ENCODE measurements at regions not wholly inside any gene's neighbourhood (a gene's known extent, or its start where the extent isn't known, plus 50 kb on each side); places are given as distances from the start of the nearest gene placed in this dataset.
A peak's percentile ranks its signal among the peaks of the same experiment; 100 is the strongest.

- H3K27ac Mint-ChIP-seq: no peak overlapping the region
- H3K27me3 Mint-ChIP-seq (ENCODE audit: low read depth): no peaks in the 10 kb centered on the region
- peaks cover 45% of the 10 kb centered on the region for H3K4me1 Mint-ChIP-seq (ENCODE audit: low read depth)
- H3K9me3 Mint-ChIP-seq: peaks cover 3% of the 10 kb centered on the region
- no peak overlapping the region for H3K4me3 Mint-ChIP-seq
- H3K36me3 Mint-ChIP-seq (ENCODE audit: low read depth): peaks cover 9% of the 10 kb centered on the region
Observed at GRCh38 chr15:38614621-38615020, 50.0 kb upstream of the RASGRP1 start.

DNA sequence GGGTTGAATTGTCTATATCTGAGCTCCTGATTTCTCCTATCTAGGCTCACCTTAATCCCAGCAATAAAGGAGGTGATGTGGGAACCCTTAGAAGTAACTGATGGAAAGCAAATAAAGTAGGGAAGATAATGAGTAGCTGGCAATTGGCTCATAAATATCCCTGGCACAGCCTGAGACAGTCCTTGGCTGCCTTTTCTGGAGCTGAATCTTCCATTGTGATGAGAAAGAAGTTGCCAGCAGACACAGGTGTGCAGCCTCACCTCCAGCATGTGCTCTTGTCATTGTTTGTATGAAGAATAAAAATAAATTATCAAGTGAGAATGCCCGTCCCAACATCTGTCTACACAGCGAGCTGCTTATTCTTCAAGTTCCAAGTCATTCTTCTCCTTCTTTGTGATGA, 53.2 kb upstream of the RASGRP1 start:
- Mint-ChIP-seq H3K4me3 (no peak overlapping the region), H3K36me3 (ENCODE audit: low read depth) (peaks cover 6% of the 10 kb centered on the region), H3K27ac (no peak overlapping the region), H3K27me3 (ENCODE audit: low read depth) (no peaks in the 10 kb centered on the region), H3K9me3 (peaks cover 3% of the 10 kb centered on the region), H3K4me1 (ENCODE audit: low read depth) (peaks cover 21% of the 10 kb centered on the region)

- H3K27me3 Mint-ChIP-seq (ENCODE audit: low read depth): no peaks in the 10 kb centered on the region
- H3K4me3 Mint-ChIP-seq: no peak overlapping the region
- H3K36me3 Mint-ChIP-seq (ENCODE audit: low read depth): peaks cover 2% of the 10 kb centered on the region
- no peak overlapping the region for H3K27ac Mint-ChIP-seq
- H3K9me3 Mint-ChIP-seq: no peaks in the 10 kb centered on the region
- H3K4me1 Mint-ChIP-seq (ENCODE audit: low read depth): peaks cover 18% of the 10 kb centered on the region
Observed at GRCh38 chr15:38618242-38618955, 53.8 kb upstream of the RASGRP1 start.

- Mint-ChIP-seq H3K27me3 (ENCODE audit: low read depth) (no peaks in the 10 kb centered on the region), H3K27ac (no peak overlapping the region), H3K4me1 (ENCODE audit: low read depth) (peaks cover 20% of the 10 kb centered on the region), H3K9me3 (no peaks in the 10 kb centered on the region), H3K36me3 (ENCODE audit: low read depth) (no peaks in the 10 kb centered on the region), H3K4me3 (no peak overlapping the region)
Observed at GRCh38 chr15:38620098-38620497, 55.5 kb upstream of the RASGRP1 start.

GRCh38 chr15:38620851-38621594, 56.4 kb upstream of the RASGRP1 start:
- no peaks in the 10 kb centered on the region for H3K27me3 Mint-ChIP-seq (ENCODE audit: low read depth)
- no peaks in the 10 kb centered on the region for H3K9me3 Mint-ChIP-seq
- no peak overlapping the region for H3K4me3 Mint-ChIP-seq
- H3K4me1 Mint-ChIP-seq (ENCODE audit: low read depth): peaks cover 17% of the 10 kb centered on the region
- H3K36me3 Mint-ChIP-seq (ENCODE audit: low read depth): no peaks in the 10 kb centered on the region
- H3K27ac Mint-ChIP-seq: no peak overlapping the region

GRCh38 chr15:38622304-38622703, 57.7 kb upstream of the RASGRP1 start:
- no peak overlapping the region for H3K27ac Mint-ChIP-seq
- H3K9me3 Mint-ChIP-seq: no peaks in the 10 kb centered on the region
- no peak overlapping the region for H3K4me3 Mint-ChIP-seq
- H3K36me3 Mint-ChIP-seq (ENCODE audit: low read depth): no peaks in the 10 kb centered on the region
- H3K4me1 Mint-ChIP-seq (ENCODE audit: low read depth): peaks cover 25% of the 10 kb centered on the region
- H3K27me3 Mint-ChIP-seq (ENCODE audit: low read depth): no peaks in the 10 kb centered on the region

DNA sequence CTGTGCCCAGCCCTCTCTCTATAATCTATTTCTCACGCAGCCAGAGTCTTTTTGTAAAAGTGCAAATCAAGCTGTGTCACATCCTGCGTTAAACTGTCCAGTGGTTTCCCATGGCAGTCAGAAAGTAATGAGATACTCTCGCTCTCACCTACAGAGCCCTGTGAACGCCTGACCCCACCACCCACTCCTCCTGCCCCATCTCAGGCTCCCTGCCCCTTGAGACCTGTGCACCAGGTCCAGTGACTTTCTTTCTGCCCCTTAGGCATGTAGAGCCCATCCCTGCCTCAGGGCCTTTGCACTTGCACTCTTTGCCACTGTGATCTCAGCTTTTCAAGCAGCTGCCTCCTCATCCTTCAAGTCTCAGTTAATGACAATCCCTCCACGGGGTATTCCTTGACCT, 58.3 kb upstream of the RASGRP1 start:
- Mint-ChIP-seq H3K4me3 (no peak overlapping the region), H3K27ac (no peak overlapping the region), H3K4me1 (ENCODE audit: low read depth) (peaks cover 23% of the 10 kb centered on the region), H3K9me3 (no peaks in the 10 kb centered on the region), H3K27me3 (ENCODE audit: low read depth) (no peaks in the 10 kb centered on the region), H3K36me3 (ENCODE audit: low read depth) (no peaks in the 10 kb centered on the region)

GRCh38 chr15:38623744-38624143, 59.1 kb upstream of the RASGRP1 start:
- no peaks in the 10 kb centered on the region for H3K36me3 Mint-ChIP-seq (ENCODE audit: low read depth)
- H3K27me3 Mint-ChIP-seq (ENCODE audit: low read depth): no peaks in the 10 kb centered on the region
- no peak overlapping the region for H3K4me3 Mint-ChIP-seq
- peaks cover 24% of the 10 kb centered on the region for H3K4me1 Mint-ChIP-seq (ENCODE audit: low read depth)
- H3K27ac Mint-ChIP-seq: no peak overlapping the region
- no peaks in the 10 kb centered on the region for H3K9me3 Mint-ChIP-seq

DNA sequence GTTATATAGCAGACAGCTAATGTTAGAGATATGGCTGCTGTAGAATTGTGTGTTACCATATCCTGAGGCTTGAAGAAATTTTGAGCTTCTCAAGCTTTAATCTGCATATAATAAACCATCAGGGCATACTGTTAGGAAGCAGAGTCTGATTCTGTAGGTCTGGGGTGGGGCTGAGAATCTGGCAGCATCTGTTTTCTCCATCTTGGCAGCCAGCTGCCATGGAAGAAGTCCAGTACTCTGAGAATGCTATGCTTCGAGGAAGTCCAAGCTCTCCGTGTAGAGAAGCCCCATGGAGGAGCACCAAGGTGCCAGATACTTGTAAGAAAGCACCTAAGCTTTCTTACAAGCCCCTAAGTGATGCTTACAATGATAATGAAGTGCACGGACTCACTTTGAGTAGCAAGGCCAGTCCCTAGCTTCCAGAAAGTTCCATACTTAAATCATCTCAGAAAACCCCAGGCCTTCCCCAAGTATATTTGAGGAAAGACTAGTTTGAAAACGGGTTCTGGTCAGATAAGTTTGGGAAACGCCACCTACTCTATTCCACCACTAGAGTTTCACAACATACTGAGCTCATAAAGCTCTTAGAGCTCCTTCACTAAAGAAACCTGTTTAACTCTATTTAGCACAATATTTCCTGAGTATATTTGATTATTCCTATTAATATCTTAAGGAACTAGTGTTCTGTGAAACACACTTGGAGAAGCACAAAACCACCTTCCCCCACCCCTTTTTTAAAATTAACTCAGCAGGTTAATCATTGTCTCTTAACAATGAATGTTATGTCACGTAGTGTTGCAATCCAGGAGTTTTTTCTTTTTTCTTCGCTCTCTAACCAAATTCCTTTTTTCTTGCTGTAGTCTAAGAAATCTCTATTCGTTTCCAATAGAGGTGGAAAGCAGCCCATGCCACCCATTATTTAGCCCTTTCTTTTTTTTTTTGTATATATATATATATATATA, 59.9 kb upstream of the RASGRP1 start:
- Mint-ChIP-seq H3K27ac (no peak overlapping the region), H3K9me3 (no peaks in the 10 kb centered on the region), H3K27me3 (ENCODE audit: low read depth) (no peaks in the 10 kb centered on the region), H3K36me3 (ENCODE audit: low read depth) (no peaks in the 10 kb centered on the region), H3K4me1 (ENCODE audit: low read depth) (peaks cover 28% of the 10 kb centered on the region), H3K4me3 (no peak overlapping the region)

DNA sequence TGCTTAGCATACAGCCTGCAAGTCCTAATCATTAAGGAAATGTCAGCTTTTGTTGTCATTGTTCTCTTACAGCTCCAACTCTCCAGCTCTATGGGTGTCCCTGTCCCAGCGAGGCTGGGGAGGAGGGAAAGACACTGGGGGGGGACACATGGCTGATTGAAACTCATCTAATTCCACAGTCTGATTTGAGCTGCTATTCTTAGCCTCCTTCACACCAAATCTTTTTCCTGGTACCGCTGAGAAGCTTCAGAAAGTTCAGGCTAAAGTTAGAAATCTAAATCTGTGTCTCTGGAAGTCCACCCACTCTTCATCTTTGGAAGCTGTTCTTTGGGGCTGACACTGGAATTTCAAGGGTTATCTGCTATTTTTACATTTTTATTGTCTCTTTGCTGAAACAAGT, 61.3 kb upstream of the RASGRP1 start:
- Mint-ChIP-seq H3K36me3 (ENCODE audit: low read depth) (peaks cover 2% of the 10 kb centered on the region), H3K27me3 (ENCODE audit: low read depth) (no peaks in the 10 kb centered on the region), H3K4me3 (no peak overlapping the region), H3K9me3 (no peaks in the 10 kb centered on the region), H3K4me1 (ENCODE audit: low read depth) (peaks cover 31% of the 10 kb centered on the region), H3K27ac (no peak overlapping the region)

GRCh38 chr15:38626443-38627050, 61.9 kb upstream of the RASGRP1 start:
- H3K27me3 Mint-ChIP-seq (ENCODE audit: low read depth): no peaks in the 10 kb centered on the region
- H3K4me1 Mint-ChIP-seq (ENCODE audit: low read depth): peaks cover 34% of the 10 kb centered on the region
- H3K27ac Mint-ChIP-seq: peak overlapping the region; percentile 28
- no peak overlapping the region for H3K4me3 Mint-ChIP-seq
- H3K9me3 Mint-ChIP-seq: no peaks in the 10 kb centered on the region
- peaks cover 2% of the 10 kb centered on the region for H3K36me3 Mint-ChIP-seq (ENCODE audit: low read depth)

DNA sequence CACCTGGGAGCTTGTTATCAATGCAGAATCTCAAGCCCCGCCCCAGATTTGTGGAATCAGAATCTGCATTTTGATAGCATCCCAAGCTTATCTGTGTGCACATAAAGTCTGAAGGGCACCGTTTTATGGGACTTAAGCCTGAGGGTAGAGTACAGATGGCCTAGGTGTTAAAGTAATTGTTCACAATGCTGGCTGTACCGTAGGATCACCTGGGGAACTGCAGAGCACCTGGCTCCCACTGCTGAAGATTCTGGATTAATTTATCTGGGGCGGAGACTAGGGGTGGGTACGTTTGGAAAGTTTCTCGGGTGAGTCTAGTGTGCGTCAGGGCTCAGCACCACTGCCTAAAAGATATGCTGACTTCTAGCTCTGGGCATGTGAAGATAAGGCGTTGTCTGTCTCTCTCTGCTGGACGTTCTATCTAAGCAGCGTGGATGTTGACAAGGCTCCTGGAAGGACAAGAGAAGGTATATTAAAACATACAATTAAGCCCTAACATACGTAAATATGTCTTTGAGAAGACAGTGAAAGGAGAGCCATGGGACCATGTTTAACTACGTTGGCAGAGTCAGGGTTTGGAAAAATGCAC, 63.2 kb upstream of the RASGRP1 start:
- Mint-ChIP-seq H3K27me3 (ENCODE audit: low read depth) (no peaks in the 10 kb centered on the region), H3K4me1 (ENCODE audit: low read depth) (peaks cover 39% of the 10 kb centered on the region), H3K36me3 (ENCODE audit: low read depth) (peaks cover 2% of the 10 kb centered on the region), H3K27ac (no peak overlapping the region), H3K9me3 (no peaks in the 10 kb centered on the region), H3K4me3 (no peak overlapping the region)

GRCh38 chr15:38631119-38632075, 66.8 kb upstream of the RASGRP1 start:
- H3K4me1 Mint-ChIP-seq (ENCODE audit: low read depth): peaks cover 28% of the 10 kb centered on the region
- H3K27me3 Mint-ChIP-seq (ENCODE audit: low read depth): no peaks in the 10 kb centered on the region
- H3K27ac Mint-ChIP-seq: peak overlapping the region; percentile 66
- H3K4me3 Mint-ChIP-seq: no peak overlapping the region
- no peaks in the 10 kb centered on the region for H3K9me3 Mint-ChIP-seq
- peaks cover 2% of the 10 kb centered on the region for H3K36me3 Mint-ChIP-seq (ENCODE audit: low read depth)

Measured in T-helper 1 cell treated with Interleukin-12 subunit alpha and Interleukin-12 subunit beta and Interleukin-4 antibody, amounts not matched to agents 30 μg/mL and 1 μg/mL, for 36 hours (primary cell).